Liver (tissue), 3 donors: ENCODE measurements at regions not wholly inside any gene's neighbourhood (a gene's known extent, or its start where the extent isn't known, plus 50 kb on each side); places are given as distances from the start of the nearest gene placed in this dataset.

ENCODE experiments used
- MAX ChIP-seq: IDR thresholded peaks from 2 replicates; pipeline ENCODE4 v1.6.1; 2016; ENCODE audit warnings: antibody characterized with exemption
- RAD21 ChIP-seq, 2 donors: IDR thresholded peaks; 2 replicates each; pipeline ENCODE4 v1.6.1; 2016; ENCODE audit warnings: antibody characterized with exemption in 2 of 2, mild to moderate bottlenecking in 2 of 2
- SP1 ChIP-seq: IDR thresholded peaks from 2 replicates; pipeline ENCODE4 v1.6.1; 2018; ENCODE audit warnings: antibody characterized with exemption, mild to moderate bottlenecking
- TF ChIP-seq, protein P1 (sequence below): fragments of 150-350 bp; IDR thresholded peaks from 2 replicates; pipeline ENCODE4 v1.5.1; 2017; ENCODE audit warnings: improper control_type of control experiment, low read depth, low read length; ENCODE audit not compliant: missing input control
- donor health status: healthy.
- donor health status: healthy.

DNA sequence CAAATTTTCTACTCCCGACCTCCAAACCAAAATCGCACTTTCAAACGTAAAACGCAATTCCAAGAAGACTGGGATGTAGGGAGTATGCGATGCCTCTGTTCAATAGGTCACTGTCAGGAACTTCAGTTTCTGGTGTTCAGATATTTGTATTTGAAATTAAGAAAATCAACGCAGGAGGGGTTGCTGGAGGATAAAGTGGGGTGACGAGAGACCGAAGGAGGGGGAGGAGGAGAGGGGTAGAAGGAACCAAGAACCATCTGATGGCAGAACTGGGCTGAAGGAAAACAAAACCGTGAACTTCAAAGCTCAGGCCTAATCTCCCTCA, 293.8 kb upstream of the NFE2L3 start:
- TF ChIP-seq SP1 (no peak), RAD21 (IDR thresholded peaks at IDR 0.05) (no peak), MAX (no peak)
- TF ChIP-seq, protein P1, sequence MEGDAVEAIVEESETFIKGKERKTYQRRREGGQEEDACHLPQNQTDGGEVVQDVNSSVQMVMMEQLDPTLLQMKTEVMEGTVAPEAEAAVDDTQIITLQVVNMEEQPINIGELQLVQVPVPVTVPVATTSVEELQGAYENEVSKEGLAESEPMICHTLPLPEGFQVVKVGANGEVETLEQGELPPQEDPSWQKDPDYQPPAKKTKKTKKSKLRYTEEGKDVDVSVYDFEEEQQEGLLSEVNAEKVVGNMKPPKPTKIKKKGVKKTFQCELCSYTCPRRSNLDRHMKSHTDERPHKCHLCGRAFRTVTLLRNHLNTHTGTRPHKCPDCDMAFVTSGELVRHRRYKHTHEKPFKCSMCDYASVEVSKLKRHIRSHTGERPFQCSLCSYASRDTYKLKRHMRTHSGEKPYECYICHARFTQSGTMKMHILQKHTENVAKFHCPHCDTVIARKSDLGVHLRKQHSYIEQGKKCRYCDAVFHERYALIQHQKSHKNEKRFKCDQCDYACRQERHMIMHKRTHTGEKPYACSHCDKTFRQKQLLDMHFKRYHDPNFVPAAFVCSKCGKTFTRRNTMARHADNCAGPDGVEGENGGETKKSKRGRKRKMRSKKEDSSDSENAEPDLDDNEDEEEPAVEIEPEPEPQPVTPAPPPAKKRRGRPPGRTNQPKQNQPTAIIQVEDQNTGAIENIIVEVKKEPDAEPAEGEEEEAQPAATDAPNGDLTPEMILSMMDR: no peak
